Neural crest cell (in vitro differentiated cells): ENCODE measurements at regions not wholly inside any gene's neighbourhood (a gene's known extent, or its start where the extent isn't known, plus 50 kb on each side); places are given as distances from the start of the nearest gene placed in this dataset.

Experiments used
- DNase-seq: peaks from one replicate; pipeline ENCODE4 v3.0.0; 2021; ENCODE audit warnings: low read depth, mixed read lengths, low spot score
- H3K27ac Mint-ChIP-seq: one replicate; pipeline ENCODE4 v1.8.0; 2021; ENCODE audit warnings: mild to moderate bottlenecking, mixed read lengths; ENCODE audit not compliant: unreplicated experiment
- H3K27me3 Mint-ChIP-seq: 2 replicates; pipeline ENCODE4 v1.8.0; 2021; ENCODE audit warnings: low read depth, mild to moderate bottlenecking, mixed read lengths
- H3K36me3 Mint-ChIP-seq: 2 replicates; pipeline ENCODE4 v1.8.0; 2021; ENCODE audit warnings: low read depth, mild to moderate bottlenecking, mixed read lengths
- H3K4me1 Mint-ChIP-seq: 2 replicates; pipeline ENCODE4 v1.8.0; 2021; ENCODE audit warnings: mixed read lengths
- H3K4me3 Mint-ChIP-seq: one replicate; pipeline ENCODE4 v1.8.0; 2021; ENCODE audit warnings: mild to moderate bottlenecking, mixed read lengths
- H3K9me3 Mint-ChIP-seq: 2 replicates; pipeline ENCODE4 v1.8.0; 2021; ENCODE audit warnings: mixed read lengths
- CTCF ChIP-seq: fragments of 200-600 bp; sonication (generic); conservative IDR thresholded peaks from 2 replicates; pipeline ENCODE4 v1.5.0; 2021; ENCODE audit warnings: antibody characterized with exemption, mild to moderate bottlenecking

- Mint-ChIP-seq H3K27me3 (no peaks in the 10 kb centered on the region), H3K4me1 (peaks cover 21% of the 10 kb centered on the region), H3K27ac (no peak overlapping the region), H3K9me3 (no peaks in the 10 kb centered on the region), H3K36me3 (no peaks in the 10 kb centered on the region), H3K4me3 (no peak overlapping the region)
- no peak for DNase-seq
- TF ChIP-seq CTCF, result no peak
Observed at GRCh38 chr2:13002536-13003331, 286.0 kb downstream of the TRIB2 start.

- H3K27ac Mint-ChIP-seq, result no peak overlapping the region
- H3K36me3 Mint-ChIP-seq, result no peaks in the 10 kb centered on the region
- no peaks in the 10 kb centered on the region for H3K9me3 Mint-ChIP-seq
- H3K27me3 Mint-ChIP-seq, result no peaks in the 10 kb centered on the region
- TF ChIP-seq CTCF, result no peak
- H3K4me3 Mint-ChIP-seq, result no peak overlapping the region
- peaks cover 25% of the 10 kb centered on the region for H3K4me1 Mint-ChIP-seq
- DNase-seq, result no peak
Observed at GRCh38 chr2:13003500-13003899, 286.8 kb downstream of the TRIB2 start.

DNA sequence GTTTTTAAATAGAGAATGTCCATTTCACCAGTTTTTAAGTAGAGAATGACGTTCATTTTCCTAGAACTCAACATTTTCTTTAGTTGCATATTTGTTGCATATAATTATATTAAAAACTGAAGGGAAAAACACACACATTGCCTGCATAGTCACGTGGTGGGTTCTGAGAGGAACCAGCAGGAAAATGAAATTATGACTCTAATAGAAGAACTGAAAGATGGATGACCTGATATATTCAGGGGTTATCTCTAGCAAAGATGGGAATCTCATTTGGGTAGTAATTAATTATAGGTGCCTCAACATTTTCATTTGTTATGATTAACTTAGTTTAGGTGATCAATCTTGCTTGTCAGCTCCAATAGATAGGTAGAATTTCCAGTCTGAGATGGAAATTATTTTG is 288.3 kb downstream of the TRIB2 start:
- Mint-ChIP-seq H3K4me3 (no peak overlapping the region), H3K36me3 (no peaks in the 10 kb centered on the region), H3K4me1 (peaks cover 31% of the 10 kb centered on the region), H3K9me3 (no peaks in the 10 kb centered on the region), H3K27ac (no peak overlapping the region), H3K27me3 (no peaks in the 10 kb centered on the region)
- TF ChIP-seq CTCF, result no peak
- DNase-seq, result no peak

GRCh38 chr2:13005761-13006335 is 289.1 kb downstream of the TRIB2 start:
- Mint-ChIP-seq H3K36me3 (no peaks in the 10 kb centered on the region), H3K4me3 (no peak overlapping the region), H3K27ac (peak overlapping the region; percentile 65), H3K4me1 (peaks cover 34% of the 10 kb centered on the region), H3K27me3 (no peaks in the 10 kb centered on the region), H3K9me3 (no peaks in the 10 kb centered on the region)
- no peak for DNase-seq
- no peak for TF ChIP-seq CTCF

- Mint-ChIP-seq H3K4me1 (peaks cover 34% of the 10 kb centered on the region), H3K27ac (no peak overlapping the region), H3K4me3 (no peak overlapping the region), H3K9me3 (no peaks in the 10 kb centered on the region), H3K36me3 (no peaks in the 10 kb centered on the region), H3K27me3 (no peaks in the 10 kb centered on the region)
- no peak for DNase-seq
- TF ChIP-seq CTCF, result no peak
Observed at GRCh38 chr2:13006426-13006825, 289.7 kb downstream of the TRIB2 start.
